ENCODE measurements at regions not wholly inside any gene's neighbourhood (a gene's known extent, or its start where the extent isn't known, plus 50 kb on each side); places are given as distances from the start of the nearest gene placed in this dataset.

DNA sequence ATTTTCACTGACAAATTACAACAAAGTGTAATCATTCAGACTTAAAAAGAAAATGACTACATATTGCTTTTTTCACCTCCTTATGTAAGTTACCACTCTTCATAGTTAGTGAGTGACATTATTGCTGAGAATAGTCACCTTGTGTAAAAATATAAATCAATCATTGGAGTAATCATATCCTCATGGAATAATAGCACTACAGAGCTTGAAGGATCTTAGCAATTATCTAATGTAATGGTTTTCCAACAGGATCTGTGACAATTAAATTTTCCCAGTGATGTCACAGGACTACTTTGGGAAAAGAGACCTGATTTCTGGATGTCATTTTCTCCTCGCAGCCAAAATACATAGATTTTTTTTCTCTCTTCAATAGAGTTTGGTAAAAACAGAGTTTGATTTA is 833.0 kb upstream of the PCDH9 start:
- TF ChIP-seq POLR2A (IDR thresholded peaks at IDR 0.05) = no peak
- TF ChIP-seq, protein P1, sequence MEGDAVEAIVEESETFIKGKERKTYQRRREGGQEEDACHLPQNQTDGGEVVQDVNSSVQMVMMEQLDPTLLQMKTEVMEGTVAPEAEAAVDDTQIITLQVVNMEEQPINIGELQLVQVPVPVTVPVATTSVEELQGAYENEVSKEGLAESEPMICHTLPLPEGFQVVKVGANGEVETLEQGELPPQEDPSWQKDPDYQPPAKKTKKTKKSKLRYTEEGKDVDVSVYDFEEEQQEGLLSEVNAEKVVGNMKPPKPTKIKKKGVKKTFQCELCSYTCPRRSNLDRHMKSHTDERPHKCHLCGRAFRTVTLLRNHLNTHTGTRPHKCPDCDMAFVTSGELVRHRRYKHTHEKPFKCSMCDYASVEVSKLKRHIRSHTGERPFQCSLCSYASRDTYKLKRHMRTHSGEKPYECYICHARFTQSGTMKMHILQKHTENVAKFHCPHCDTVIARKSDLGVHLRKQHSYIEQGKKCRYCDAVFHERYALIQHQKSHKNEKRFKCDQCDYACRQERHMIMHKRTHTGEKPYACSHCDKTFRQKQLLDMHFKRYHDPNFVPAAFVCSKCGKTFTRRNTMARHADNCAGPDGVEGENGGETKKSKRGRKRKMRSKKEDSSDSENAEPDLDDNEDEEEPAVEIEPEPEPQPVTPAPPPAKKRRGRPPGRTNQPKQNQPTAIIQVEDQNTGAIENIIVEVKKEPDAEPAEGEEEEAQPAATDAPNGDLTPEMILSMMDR (IDR thresholded peaks at IDR 0.05) = no peak

All from heart left ventricle (tissue), 13 donors.